NCI-H510A (cell line): ENCODE measurements at regions not wholly inside any gene's neighbourhood (a gene's known extent, or its start where the extent isn't known, plus 50 kb on each side); places are given as distances from the start of the nearest gene placed in this dataset.

Source experiments
- DNase-seq: peaks from one replicate; lab custom pipeline; 2025; lab: John Stamatoyannopoulos, UW

GRCh38 chr9:119020284-119020683, 349.0 kb downstream of the BRINP1 start:
- no peak for DNase-seq

GRCh38 chr9:119020730-119021333, 348.4 kb downstream of the BRINP1 start:
- DNase-seq, result no peak

- no peak for DNase-seq
Measured at GRCh38 chr9:119026120-119026519, 343.1 kb downstream of the BRINP1 start.

DNA sequence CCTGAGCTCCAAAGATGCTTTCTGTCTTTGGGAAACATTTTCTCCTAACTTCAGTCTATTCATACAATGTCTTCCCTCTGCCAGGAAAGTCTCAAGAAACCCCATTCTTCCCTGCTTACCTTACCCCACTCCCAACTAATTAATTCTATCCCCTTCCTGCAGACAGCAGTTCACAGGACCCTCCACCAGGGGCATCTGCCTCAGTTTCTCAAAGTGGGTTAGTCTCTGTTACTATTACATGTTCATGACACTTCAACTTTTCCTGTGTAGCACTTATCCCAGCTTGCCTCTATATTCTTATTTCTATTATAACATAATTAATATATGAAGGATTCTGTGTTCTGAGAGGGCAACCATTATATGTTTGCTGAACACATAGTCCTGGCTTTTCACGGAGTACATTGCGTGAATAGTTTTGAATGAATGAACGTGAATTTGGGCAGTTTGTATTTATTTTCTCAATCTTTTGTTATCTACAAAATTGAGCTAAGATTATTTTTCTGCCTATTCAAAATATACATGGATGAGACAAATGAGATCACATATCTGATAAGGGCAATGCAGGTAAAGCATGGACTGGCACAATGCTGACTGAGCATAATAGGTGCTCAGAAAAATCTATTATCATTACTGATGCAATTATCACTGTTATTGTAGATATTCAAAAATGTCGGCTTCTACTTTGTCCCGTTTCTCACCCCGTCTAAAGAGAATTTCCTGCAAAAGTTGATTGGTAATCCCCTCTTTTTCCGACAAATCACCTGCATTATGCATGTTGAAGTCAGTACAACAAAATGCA, 341.1 kb downstream of the BRINP1 start:
- no peak for DNase-seq

DNA sequence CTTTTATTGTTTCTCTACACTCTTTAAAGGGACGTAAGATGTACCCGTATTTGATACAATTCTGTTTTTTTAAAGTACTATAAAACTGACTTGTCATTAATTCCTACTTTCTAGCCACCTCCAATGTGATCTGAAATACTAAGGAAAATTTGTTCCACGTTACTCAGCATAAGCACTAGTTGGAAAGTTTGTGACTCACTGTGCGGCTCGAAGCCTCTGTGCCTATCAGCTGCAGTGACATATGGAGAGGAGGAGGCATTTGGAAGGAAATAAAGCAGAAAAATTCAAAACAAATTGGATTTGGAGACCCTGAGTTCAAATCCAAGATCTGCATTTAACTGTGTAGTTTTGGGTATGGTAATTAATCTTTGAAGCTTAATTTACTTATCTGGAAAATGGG, 339.3 kb downstream of the BRINP1 start:
- DNase-seq, result no peak

DNA sequence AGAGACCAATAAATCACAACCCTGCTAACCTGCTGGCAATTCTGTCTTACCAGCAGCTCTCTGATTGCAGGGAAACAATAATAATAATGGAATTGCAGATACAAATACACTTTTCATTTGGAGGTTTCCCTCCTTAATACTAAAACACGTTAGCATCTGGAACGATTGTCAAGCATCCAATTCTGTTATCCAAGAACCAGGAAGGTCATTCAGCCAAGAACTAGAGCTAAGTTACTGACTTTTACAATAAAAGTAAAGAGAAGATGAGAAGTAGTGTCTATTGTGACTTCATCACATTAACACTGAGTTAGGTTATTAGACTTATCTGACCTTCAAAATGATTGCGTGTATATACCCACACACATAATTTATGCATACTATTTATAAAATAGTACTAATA, 335.6 kb downstream of the BRINP1 start:
- no peak for DNase-seq

- DNase-seq, result no peak
Measured at GRCh38 chr9:119036969-119037368, 332.3 kb downstream of the BRINP1 start.

DNA sequence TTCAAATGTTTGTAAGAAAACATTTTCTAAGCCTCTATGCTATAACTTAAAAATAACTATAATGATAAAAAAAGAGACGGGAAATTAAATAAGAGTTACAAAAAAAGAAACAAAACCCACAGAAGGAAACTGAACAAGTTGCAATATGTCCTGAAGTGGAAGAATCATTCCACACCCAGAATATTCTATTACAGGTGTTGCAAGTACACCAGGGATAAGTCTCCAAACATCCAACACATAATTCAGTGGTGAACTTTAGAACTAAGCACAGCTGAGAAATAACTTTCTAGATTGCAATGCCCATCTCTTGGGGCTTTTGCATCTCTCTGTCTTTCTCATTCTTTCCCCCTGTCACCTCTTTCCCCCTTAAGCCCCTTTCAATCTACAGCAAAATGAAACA, 325.2 kb downstream of the BRINP1 start:
- DNase-seq, result no peak

- no peak for DNase-seq
Measured at GRCh38 chr9:119044806-119045205, 324.4 kb downstream of the BRINP1 start.

GRCh38 chr9:119047513-119048307, 321.5 kb downstream of the BRINP1 start:
- DNase-seq, result no peak

- DNase-seq, result no peak
Measured at GRCh38 chr9:119050281-119050680, 319.0 kb downstream of the BRINP1 start.

GRCh38 chr9:119052339-119053030, 316.8 kb downstream of the BRINP1 start:
- DNase-seq, result no peak

GRCh38 chr9:119053070-119053469, 316.2 kb downstream of the BRINP1 start:
- DNase-seq, result no peak

DNA sequence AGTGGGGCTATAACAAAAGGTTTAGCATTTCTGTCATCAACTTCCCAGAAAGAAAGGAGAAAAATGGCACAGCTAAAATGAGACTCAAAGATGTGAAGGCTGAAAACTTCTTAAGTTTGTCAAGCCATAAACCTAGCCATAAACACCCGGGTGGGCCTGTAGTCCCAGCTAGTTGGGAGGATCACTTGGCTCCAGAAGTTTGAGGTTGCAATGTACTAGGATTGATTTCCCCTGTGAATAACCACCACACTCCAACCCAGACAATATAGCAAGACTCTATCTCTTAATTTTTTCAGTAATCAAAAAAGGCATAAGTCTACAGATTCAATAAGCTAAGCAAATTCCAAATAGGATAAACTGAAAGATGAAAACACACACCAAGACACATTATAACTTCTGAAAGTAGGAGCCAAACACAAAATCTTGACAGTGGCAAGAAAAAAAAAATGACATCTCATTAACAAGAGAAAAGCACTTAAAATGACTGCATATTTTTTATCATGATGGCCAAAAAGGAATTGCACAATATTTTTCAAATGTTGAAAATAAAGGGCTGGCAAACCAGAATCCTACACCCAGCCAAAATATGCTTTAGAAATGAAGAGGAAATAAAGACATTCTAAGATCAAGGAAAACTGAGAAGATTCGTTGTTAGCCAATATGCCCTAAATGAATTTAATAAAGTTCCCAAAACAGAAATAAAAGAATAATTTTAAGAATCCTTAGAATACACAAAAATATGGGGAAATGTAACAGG, 308.4 kb downstream of the BRINP1 start:
- no peak for DNase-seq

GRCh38 chr9:119071636-119072035, 297.6 kb downstream of the BRINP1 start:
- no peak for DNase-seq

DNA sequence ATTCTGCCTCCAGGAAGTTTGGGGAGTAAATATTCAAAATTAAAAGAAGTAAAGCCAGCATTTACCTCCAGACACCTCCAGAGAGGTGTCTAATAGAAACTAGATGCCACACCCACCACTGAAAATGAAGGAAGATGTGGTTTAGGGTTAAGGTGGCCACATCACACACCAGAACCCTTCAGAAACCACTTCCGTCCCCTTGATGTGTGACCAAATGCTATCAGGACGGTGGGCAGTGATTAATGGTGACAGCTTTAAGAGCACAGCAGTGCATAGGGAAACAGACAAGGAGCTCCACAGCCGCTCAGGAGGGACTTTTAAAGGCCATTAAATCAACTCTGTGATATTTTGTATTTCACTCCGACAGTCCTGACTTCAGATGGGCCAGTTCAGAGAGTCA, 295.2 kb downstream of the BRINP1 start:
- no peak for DNase-seq

GRCh38 chr9:119078015-119078414, 291.2 kb downstream of the BRINP1 start:
- peak; percentile 6 for DNase-seq

DNA sequence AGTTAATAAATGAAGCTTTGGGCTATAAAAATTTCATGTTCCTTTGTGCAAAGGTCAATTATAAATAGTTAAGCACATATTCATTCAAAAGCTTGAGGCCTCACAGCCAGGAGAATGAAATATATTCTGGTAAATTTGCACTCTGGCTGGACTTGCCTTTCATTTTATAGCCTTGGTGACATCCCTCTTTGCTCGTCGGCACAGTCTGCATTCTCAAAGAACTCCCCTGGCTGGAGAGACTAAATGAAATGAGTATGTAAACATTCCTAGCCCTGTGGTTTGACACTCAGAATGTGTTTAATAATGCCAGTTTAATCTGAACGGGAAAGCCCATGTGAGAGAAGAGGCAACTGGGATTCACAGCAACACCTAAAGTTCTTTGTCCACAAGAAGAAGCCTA, 285.6 kb downstream of the BRINP1 start:
- no peak for DNase-seq

- no peak for DNase-seq
Measured at GRCh38 chr9:119086590-119086989, 282.6 kb downstream of the BRINP1 start.

DNA sequence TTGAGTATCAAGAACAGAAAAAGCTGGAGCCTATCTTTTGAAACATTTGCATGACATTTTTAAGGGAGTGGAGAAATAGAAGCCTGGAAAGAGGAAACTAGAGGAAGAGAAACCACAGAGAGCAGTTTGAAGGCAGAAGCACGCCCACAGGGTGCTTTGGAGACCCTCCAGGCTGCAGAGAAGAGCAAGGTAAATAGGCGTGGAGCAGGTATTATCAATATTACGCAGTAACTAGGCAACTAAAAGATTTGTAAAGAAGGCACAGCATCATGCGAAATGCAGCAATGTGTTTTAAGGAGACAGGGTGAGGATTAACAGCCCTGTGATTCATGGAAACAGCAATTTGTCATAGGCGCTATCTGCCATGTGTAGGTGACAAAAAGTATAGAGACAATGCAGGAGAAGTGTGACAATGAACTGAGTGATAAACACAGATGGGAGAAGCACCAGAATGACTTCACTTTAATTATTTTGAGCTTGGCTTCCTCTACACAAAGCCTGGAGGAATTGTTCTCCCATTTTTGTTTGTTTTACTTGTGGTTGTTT, 281.2 kb downstream of the BRINP1 start:
- peak; percentile 35 for DNase-seq

- no peak for DNase-seq
Measured at GRCh38 chr9:119091074-119091473, 278.2 kb downstream of the BRINP1 start.
